Sigmoid colon (tissue), 4 donors: ENCODE measurements at regions not wholly inside any gene's neighbourhood (a gene's known extent, or its start where the extent isn't known, plus 50 kb on each side); places are given as distances from the start of the nearest gene placed in this dataset.

Source experiments
- CTCF ChIP-seq, 4 experiments: fragments of 450-650 bp in 3 of 4; fragments of 200-600 bp in 1 of 4; IDR thresholded peaks; one replicate each; pipeline ENCODE4 v1.5.1; 2016 to 2019; ENCODE audit warnings: antibody characterized with exemption in 4 of 4, mild to moderate bottlenecking in 3 of 4, moderate library complexity in 2 of 4
- EP300 ChIP-seq, 4 donors: sonication (generic); formaldehyde crosslinking; IDR thresholded peaks; one replicate each; pipeline ENCODE4 v1.6.1; 2017; ENCODE audit warnings: antibody characterized with exemption in 4 of 4
- POLR2A ChIP-seq, 2 donors: fragments of 450-650 bp; IDR thresholded peaks; one replicate each; pipeline ENCODE4 v1.6.1; 2016; ENCODE audit warnings: antibody characterized with exemption in 2 of 2, mild to moderate bottlenecking in 2 of 2, moderate library complexity in 2 of 2
- POLR2AphosphoS5 ChIP-seq, 4 donors: sonication (generic); formaldehyde crosslinking; IDR thresholded peaks; one replicate each; pipeline ENCODE4 v1.6.1; 2017; ENCODE audit warnings: antibody characterized with exemption in 4 of 4

- TF ChIP-seq CTCF (IDR thresholded peaks at IDR 0.05): no peak
- TF ChIP-seq POLR2AphosphoS5 (IDR thresholded peaks at IDR 0.05): no peak
- TF ChIP-seq POLR2A (IDR thresholded peaks at IDR 0.05): no peak
- no peak for TF ChIP-seq EP300 (IDR thresholded peaks at IDR 0.05)
These were observed 144.5 kb upstream of the ELAC2 start for GRCh38 chr17:13162361-13162760.
